Body of pancreas (tissue), 4 donors: ENCODE measurements at regions not wholly inside any gene's neighbourhood (a gene's known extent, or its start where the extent isn't known, plus 50 kb on each side); places are given as distances from the start of the nearest gene placed in this dataset.

Source experiments
- POLR2A ChIP-seq, 3 donors: fragments of 450-650 bp; IDR thresholded peaks; one replicate each; pipeline ENCODE4 v1.6.1; 2016; ENCODE audit warnings: antibody characterized with exemption in 3 of 3, mild to moderate bottlenecking in 2 of 3
- TF ChIP-seq, protein P1 (sequence below), 7 experiments: fragments of 450-650 bp in 4 of 7; fragments of 200-600 bp in 3 of 7; sonication (generic) in 3 of 7; IDR thresholded peaks; one replicate each; pipeline ENCODE4 v1.5.1; 2016 to 2019; ENCODE audit warnings: antibody characterized with exemption in 7 of 7

DNA sequence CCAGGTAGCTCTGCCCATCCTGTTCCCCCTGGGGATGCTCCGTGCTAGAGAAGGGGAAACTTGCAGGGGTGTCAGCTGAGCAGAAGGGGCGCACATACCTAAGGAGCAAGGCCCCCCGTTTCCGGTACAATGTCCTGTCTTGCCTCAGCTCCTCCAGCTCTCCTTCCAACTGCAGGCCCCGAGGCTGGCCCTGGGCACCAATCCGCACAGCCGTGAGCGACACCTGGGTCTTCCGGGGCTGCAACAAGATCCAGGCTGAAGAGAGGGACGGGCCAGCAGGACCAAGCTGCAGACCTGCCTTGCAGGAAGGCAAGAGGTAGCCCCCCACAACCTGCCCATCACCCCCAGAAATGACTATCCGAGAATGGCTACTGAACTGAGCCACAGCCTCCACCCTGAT lies 102.6 kb downstream of the RMI2 start:
- TF ChIP-seq, protein P1, sequence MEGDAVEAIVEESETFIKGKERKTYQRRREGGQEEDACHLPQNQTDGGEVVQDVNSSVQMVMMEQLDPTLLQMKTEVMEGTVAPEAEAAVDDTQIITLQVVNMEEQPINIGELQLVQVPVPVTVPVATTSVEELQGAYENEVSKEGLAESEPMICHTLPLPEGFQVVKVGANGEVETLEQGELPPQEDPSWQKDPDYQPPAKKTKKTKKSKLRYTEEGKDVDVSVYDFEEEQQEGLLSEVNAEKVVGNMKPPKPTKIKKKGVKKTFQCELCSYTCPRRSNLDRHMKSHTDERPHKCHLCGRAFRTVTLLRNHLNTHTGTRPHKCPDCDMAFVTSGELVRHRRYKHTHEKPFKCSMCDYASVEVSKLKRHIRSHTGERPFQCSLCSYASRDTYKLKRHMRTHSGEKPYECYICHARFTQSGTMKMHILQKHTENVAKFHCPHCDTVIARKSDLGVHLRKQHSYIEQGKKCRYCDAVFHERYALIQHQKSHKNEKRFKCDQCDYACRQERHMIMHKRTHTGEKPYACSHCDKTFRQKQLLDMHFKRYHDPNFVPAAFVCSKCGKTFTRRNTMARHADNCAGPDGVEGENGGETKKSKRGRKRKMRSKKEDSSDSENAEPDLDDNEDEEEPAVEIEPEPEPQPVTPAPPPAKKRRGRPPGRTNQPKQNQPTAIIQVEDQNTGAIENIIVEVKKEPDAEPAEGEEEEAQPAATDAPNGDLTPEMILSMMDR (IDR thresholded peaks at IDR 0.05) = no peak
- no peak for TF ChIP-seq POLR2A (IDR thresholded peaks at IDR 0.05)
